HepG2 (cell line): ENCODE measurements at regions not wholly inside any gene's neighbourhood (a gene's known extent, or its start where the extent isn't known, plus 50 kb on each side); places are given as distances from the start of the nearest gene placed in this dataset.

Experiments
- AFF4 ChIP-seq: sonication (generic); formaldehyde crosslinking; IDR thresholded peaks from 2 replicates; pipeline ENCODE4 v1.4.0; 2020; ENCODE audit warnings: missing genetic modification reagents
- CEBPZ ChIP-seq: IDR thresholded peaks from 2 replicates; pipeline ENCODE4 v1.6.1; 2012; ENCODE audit warnings: low read length, improper control_type of control experiment
- CTCF ChIP-seq: sonication (generic); formaldehyde crosslinking; IDR thresholded peaks from 2 replicates; pipeline ENCODE4 v1.5.0; 2020; ENCODE audit warnings: mild to moderate bottlenecking, missing genetic modification reagents, moderate library complexity
- HMGXB3 ChIP-seq: sonication (generic); formaldehyde crosslinking; IDR thresholded peaks from 2 replicates; pipeline ENCODE4 v1.4.0; 2020; ENCODE audit warnings: missing genetic modification reagents, borderline replicate concordance
- KDM5A ChIP-seq: fragments of 200-600 bp; sonication (generic); IDR thresholded peaks from 2 replicates; pipeline ENCODE4 v1.7.0; 2018; ENCODE audit warnings: antibody characterized with exemption, mild to moderate bottlenecking, low read length, borderline replicate concordance
- MXI1 ChIP-seq: IDR thresholded peaks from 3 replicates; pipeline ENCODE4 v1.6.1; 2012; ENCODE audit warnings: low read depth, low read length, inconsistent platforms, borderline replicate concordance
- NCOA5 ChIP-seq: sonication (generic); formaldehyde crosslinking; IDR thresholded peaks from 2 replicates; pipeline ENCODE4 v1.4.0; 2020; ENCODE audit warnings: missing genetic modification reagents
- SNAI1 ChIP-seq: sonication (generic); formaldehyde crosslinking; IDR thresholded peaks from 2 replicates; pipeline ENCODE4 v1.5.0; 2020; ENCODE audit warnings: mild to moderate bottlenecking, missing genetic modification reagents, borderline replicate concordance
- TSC22D2 ChIP-seq: sonication (generic); formaldehyde crosslinking; IDR thresholded peaks from 2 replicates; pipeline ENCODE4 v1.5.1; 2020; ENCODE audit warnings: missing genetic modification reagents, mild to moderate bottlenecking, borderline replicate concordance
- ZNF12 ChIP-seq: sonication (generic); formaldehyde crosslinking; IDR thresholded peaks from 2 replicates; pipeline ENCODE4 v1.5.0; 2020; ENCODE audit warnings: missing genetic modification reagents
- ZNF224 ChIP-seq: sonication (generic); formaldehyde crosslinking; IDR thresholded peaks from 2 replicates; pipeline ENCODE4 v1.5.0; 2020; ENCODE audit warnings: mild to moderate bottlenecking, missing genetic modification reagents
- ZNF782 ChIP-seq: sonication (generic); formaldehyde crosslinking; IDR thresholded peaks from 2 replicates; pipeline ENCODE4 v1.4.0; 2020; ENCODE audit warnings: missing genetic modification reagents, mild to moderate bottlenecking, borderline replicate concordance
- ZNF891 ChIP-seq: sonication (generic); formaldehyde crosslinking; IDR thresholded peaks from 2 replicates; pipeline ENCODE4 v1.5.0; 2020; ENCODE audit warnings: mild to moderate bottlenecking, missing genetic modification reagents

GRCh38 chr2:107235491-107236254 lies 349.7 kb upstream of the ST6GAL2 start:
- no peak for TF ChIP-seq AFF4 (CRISPR knock-in tag)
- TF ChIP-seq KDM5A: no peak
- no peak for TF ChIP-seq CEBPZ
- no peak for TF ChIP-seq NCOA5 (CRISPR knock-in tag)
- TF ChIP-seq ZNF12 (CRISPR knock-in tag): no peak
- no peak for TF ChIP-seq ZNF224 (CRISPR knock-in tag)
- no peak for TF ChIP-seq ZNF782
- TF ChIP-seq CTCF: no peak
- no peak for TF ChIP-seq MXI1
- TF ChIP-seq TSC22D2 (CRISPR knock-in tag): no peak
- no peak for TF ChIP-seq ZNF891 (CRISPR knock-in tag)
- no peak for TF ChIP-seq HMGXB3 (CRISPR knock-in tag)
- TF ChIP-seq SNAI1 (CRISPR knock-in tag): no peak
